AG04450 (cell line): ENCODE measurements at regions not wholly inside any gene's neighbourhood (a gene's known extent, or its start where the extent isn't known, plus 50 kb on each side); places are given as distances from the start of the nearest gene placed in this dataset.

Experiments
- CTCF ChIA-PET: fragments of 300-600, 350-600 bp; formaldehyde crosslinking; extraction: SDS; loops from one replicate; lab custom pipeline; 2022; ENCODE audit warnings: antibody characterized with exemption, inconsistent platforms; lab: Charles Lee
- POLR2A ChIA-PET: fragments of 350-600 bp; formaldehyde crosslinking; extraction: SDS; loops from one replicate; lab custom pipeline; 2021; ENCODE audit warnings: antibody characterized with exemption, inconsistent platforms; lab: Yijun Ruan, JAX
- DNase-seq: peaks from one replicate; pipeline ENCODE4 v3.0.0-alpha.2; 2011; ENCODE audit warnings: low read depth, low spot score
- H3K27ac ChIP-seq: one replicate; pipeline ENCODE4 v1.5.1; 2012; ENCODE audit warnings: low read depth, low read length, control low read depth
- H3K27me3 ChIP-seq: one replicate; pipeline ENCODE4 v1.6.0; 2012; ENCODE audit warnings: low read length; ENCODE audit not compliant: control insufficient read depth, insufficient read depth
- H3K4me3 ChIP-seq: 2 replicates; pipeline ENCODE4 v1.5.1; 2011; ENCODE audit warnings: mild to moderate bottlenecking, low read depth, low read length, control low read depth
- H3K9me3 ChIP-seq: 2 replicates; pipeline ENCODE4 v1.5.1; 2012; ENCODE audit warnings: low read length; ENCODE audit not compliant: control insufficient read depth, insufficient read depth
- TF ChIP-seq, protein P1 (sequence below): IDR thresholded peaks from 2 replicates; pipeline ENCODE4 v1.5.1; 2011; ENCODE audit warnings: low read depth, low read length, control low read depth, inconsistent platforms

DNA sequence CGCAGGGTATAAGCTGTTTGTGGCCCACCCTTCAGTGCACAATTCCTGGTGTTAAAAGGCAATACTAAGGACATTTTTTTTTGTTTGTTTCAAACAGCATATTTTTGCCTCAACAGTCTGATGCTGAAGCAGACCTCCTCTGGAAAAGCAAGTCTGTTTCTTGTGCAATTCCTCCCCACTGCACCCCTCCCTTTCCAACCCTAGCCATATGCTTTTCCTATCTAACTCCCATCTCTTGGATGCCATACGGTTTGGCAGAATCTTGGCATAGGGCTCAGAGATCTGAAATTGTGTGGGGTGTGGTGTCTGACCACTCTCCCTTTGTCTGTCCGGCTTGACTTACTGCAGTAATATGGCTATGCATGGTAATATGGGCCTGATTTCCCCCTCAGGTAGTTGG is 161.6 kb downstream of the TMEM38B start:
- TF ChIP-seq, protein P1, sequence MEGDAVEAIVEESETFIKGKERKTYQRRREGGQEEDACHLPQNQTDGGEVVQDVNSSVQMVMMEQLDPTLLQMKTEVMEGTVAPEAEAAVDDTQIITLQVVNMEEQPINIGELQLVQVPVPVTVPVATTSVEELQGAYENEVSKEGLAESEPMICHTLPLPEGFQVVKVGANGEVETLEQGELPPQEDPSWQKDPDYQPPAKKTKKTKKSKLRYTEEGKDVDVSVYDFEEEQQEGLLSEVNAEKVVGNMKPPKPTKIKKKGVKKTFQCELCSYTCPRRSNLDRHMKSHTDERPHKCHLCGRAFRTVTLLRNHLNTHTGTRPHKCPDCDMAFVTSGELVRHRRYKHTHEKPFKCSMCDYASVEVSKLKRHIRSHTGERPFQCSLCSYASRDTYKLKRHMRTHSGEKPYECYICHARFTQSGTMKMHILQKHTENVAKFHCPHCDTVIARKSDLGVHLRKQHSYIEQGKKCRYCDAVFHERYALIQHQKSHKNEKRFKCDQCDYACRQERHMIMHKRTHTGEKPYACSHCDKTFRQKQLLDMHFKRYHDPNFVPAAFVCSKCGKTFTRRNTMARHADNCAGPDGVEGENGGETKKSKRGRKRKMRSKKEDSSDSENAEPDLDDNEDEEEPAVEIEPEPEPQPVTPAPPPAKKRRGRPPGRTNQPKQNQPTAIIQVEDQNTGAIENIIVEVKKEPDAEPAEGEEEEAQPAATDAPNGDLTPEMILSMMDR: no peak
- no peak overlapping the region for H3K4me3 ChIP-seq
- no peak for DNase-seq
- no peaks in the 10 kb centered on the region for H3K27me3 ChIP-seq
- ChIA-PET CTCF (interaction anchor here (1.3 kb wide), 1 partner anchor 26 kb away, joined by 6 read pairs; no protein-coding TSS in a partner anchor), POLR2A (no interaction called here)
- no peak overlapping the region for H3K27ac ChIP-seq
- H3K9me3 ChIP-seq: no peaks in the 10 kb centered on the region

DNA sequence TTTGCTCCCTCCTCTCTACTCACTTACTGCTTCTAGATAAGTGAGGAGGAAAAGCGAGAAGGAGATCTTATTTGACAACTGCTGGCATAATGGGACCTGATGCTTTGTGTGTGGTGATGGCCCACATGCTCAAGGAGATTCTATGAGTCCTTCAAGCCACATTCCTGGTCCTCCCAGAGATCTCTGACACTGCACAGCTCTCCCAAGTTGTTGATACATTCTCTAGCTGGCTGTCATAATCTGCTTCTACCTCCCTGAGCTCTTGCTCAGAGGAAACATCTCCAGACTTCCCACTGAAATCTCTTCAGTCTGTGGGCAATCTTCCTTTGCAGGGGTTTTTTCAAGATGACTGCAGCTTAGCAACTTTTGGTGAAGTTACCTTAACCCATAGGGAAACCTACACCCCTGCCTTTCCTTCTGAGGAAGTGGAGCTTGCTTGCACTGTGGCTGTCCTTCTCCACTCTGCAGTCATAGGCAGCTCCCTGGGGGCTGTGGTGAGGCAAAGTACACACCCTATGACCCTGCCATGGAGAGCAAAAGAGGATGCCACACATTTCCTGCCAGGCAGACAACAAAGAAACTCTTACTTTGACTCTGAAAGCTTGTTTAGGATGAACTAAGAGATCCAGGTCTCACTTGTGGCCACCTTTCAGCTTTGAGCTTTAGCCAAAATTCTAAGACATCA is 163.8 kb downstream of the TMEM38B start:
- CTCF ChIA-PET: interaction anchor here (1.0 to 1.3 kb wide), 3 partner anchors 15 to 26 kb away, joined by 3 to 5 read pairs (median 3); no protein-coding TSS in a partner anchor
- TF ChIP-seq, protein P1: no peak
- Histone ChIP-seq H3K4me3 (no peak overlapping the region), H3K27me3 (no peaks in the 10 kb centered on the region), H3K27ac (no peak overlapping the region), H3K9me3 (no peaks in the 10 kb centered on the region)
- DNase-seq: no peak
- POLR2A ChIA-PET: no interaction called here

DNA sequence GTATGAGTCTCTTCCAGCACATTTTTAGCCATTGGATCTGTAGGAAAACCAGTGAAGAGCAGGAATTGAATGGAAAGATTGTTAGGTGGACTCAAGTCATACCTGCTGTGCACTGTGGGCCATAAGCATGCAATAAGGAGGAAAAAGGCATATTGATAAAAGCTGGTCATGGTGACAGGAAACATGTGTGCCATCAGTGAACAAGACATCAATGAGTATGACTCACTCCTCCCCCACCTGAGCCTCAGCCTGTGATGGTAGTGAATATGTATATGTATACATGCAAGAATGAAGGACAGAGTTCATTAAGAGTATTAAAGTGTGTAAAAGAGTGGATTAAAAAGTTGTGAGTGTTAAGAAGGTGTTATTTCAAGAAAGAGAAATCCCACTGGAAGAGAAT is 164.5 kb downstream of the TMEM38B start:
- TF ChIP-seq, protein P1: no peak
- no peak overlapping the region for H3K27ac ChIP-seq
- ChIA-PET CTCF (interaction anchor here (1.0 to 1.2 kb wide), 2 partner anchors 16 to 25 kb away, joined by 3 read pairs; no protein-coding TSS in a partner anchor), POLR2A (no interaction called here)
- no peak for DNase-seq
- no peaks in the 10 kb centered on the region for H3K9me3 ChIP-seq
- H3K27me3 ChIP-seq: no peaks in the 10 kb centered on the region
- H3K4me3 ChIP-seq: no peak overlapping the region

DNA sequence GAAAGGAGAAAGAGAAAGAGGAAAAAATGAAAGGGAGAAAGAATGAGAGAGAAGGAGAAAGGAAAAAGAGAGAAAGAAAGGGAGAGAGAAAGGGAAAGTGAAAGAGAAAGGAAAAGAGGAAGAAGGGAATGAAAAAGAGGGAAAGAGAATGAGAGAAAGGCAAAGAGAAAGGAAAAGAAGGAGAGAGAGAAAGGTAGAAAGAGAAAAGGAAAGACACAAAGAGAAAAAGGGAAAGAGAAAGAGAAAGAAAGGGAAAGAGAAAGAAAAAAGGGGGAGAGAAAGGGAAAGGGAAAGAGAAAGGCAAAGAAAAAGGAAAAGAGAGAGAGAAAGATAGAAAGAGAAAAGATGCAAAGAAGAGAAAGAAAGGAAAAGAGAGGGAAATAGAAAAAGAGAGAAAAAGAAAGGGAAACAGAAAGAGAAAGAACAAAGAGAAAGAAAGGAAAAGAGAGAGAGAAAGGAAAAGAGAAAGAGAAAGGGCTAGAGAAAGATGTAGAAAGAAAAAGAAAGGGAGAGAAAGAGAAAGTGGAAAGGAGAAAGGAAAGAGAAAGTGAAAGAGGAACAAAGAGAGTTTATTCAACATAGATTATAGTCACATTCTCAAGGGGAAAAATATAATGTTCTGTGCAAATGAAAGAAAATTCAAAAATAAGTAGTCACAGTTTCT is 165.2 kb downstream of the TMEM38B start:
- no peak overlapping the region for H3K27ac ChIP-seq
- TF ChIP-seq, protein P1: no peak
- CTCF ChIA-PET: interaction anchor here (1.0 to 1.2 kb wide), 2 partner anchors 18 to 22 kb away, joined by 3 to 4 read pairs; no protein-coding TSS in a partner anchor
- no peak for DNase-seq
- POLR2A ChIA-PET: no interaction called here
- H3K4me3 ChIP-seq: no peak overlapping the region
- no peaks in the 10 kb centered on the region for H3K27me3 ChIP-seq
- no peaks in the 10 kb centered on the region for H3K9me3 ChIP-seq

DNA sequence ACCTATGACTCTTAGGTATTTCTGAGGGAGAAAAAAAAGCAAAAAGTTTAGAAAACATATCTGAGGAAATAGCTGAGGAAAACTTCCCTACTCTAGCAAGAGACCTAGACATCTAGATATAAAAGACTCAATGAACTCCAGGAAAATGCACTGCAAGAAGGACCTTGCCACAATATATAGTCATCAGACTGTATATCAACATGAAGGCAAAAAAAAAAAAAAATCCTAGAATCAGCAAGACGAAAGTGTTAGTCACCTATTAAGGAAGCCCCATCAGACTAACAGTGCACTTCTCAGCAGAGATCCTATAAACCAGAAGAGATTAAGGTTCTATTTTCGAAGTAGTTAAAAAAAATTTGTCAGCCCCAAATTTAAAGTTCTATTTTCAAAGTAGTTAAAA is 166.2 kb downstream of the TMEM38B start:
- POLR2A ChIA-PET: no interaction called here
- CTCF ChIA-PET: interaction anchor here (0.7 to 1.2 kb wide), 3 partner anchors 18 to 142 kb away, joined by 3 to 7 read pairs (median 4); no protein-coding TSS in a partner anchor
- no peak for DNase-seq

More for the DNA sequence above, 166.2 kb downstream of the TMEM38B start:
- Histone ChIP-seq H3K27me3 (no peaks in the 10 kb centered on the region), H3K27ac (no peak overlapping the region), H3K9me3 (no peaks in the 10 kb centered on the region), H3K4me3 (no peak overlapping the region)
- TF ChIP-seq, protein P1: no peak
